Endothelial cell of umbilical vein (primary cell): ENCODE measurements at regions not wholly inside any gene's neighbourhood (a gene's known extent, or its start where the extent isn't known, plus 50 kb on each side); places are given as distances from the start of the nearest gene placed in this dataset.
"Not testable (repeated sequence)": the region's sequence is repeated elsewhere in the genome, so short reads cannot be mapped to it uniquely, and the experiment has no call there.

Source experiments
- BruUV-seq: library from RNA; stranded (reverse); fragments of 400-500 nt; replicated peaks from 2 replicates; lab custom pipeline; 2021; lab: Mats Ljungman, UMichigan
- CTCF ChIA-PET: fragments of 300-600, 350-600 bp; sonication (Branson Sonifier 250); formaldehyde crosslinking; loops from one replicate; lab custom pipeline; 2021; ENCODE audit warnings: antibody characterized with exemption, inconsistent platforms; lab: Charles Lee
- POLR2A ChIA-PET: fragments of 300-600, 350-600 bp; sonication (Branson Sonifier 250); formaldehyde crosslinking; loops from one replicate; lab custom pipeline; 2021; ENCODE audit warnings: antibody characterized with exemption, inconsistent platforms; lab: Charles Lee
- DNase-seq: peaks from one replicate; pipeline ENCODE4 v3.0.0-alpha.2; 2011; ENCODE audit warnings: low read depth, low spot score
- FAIRE-seq: peaks from 2 replicates; lab custom pipeline; 2011; peaks lifted over from hg19 to GRCh38; lab: Jason Lieb, UNC
- H2AFZ ChIP-seq: 2 replicates; pipeline ENCODE4 v1.6.0; 2012; ENCODE audit warnings: low read depth, low read length, control low read depth, inconsistent platforms
- H3K27ac ChIP-seq: 2 replicates; pipeline ENCODE4 v1.5.1; 2011; ENCODE audit warnings: low read depth, mild to moderate bottlenecking, control low read depth, low read length, moderate library complexity; ENCODE audit not compliant: insufficient read depth
- H3K27me3 ChIP-seq, 2 experiments: 2 replicates each; pipeline versions ENCODE4 v1.6.0 to v1.6.1; 2011; ENCODE audit warnings: low read length in 2 of 2, mixed read lengths in 1 of 2; ENCODE audit not compliant: control insufficient read depth in 2 of 2, insufficient read depth in 2 of 2
- H3K36me3 ChIP-seq, 2 experiments: 2 replicates in 1 of 2; 3 replicates in 1 of 2; pipeline ENCODE4 v1.5.1; 2011; ENCODE audit warnings: low read length in 2 of 2, mild to moderate bottlenecking in 1 of 2, moderate library complexity in 1 of 2; ENCODE audit not compliant: control insufficient read depth in 2 of 2, insufficient read depth in 2 of 2; ENCODE audit errors: extremely low read depth in 1 of 2
- H3K4me1 ChIP-seq: 3 replicates; pipeline ENCODE4 v1.5.1; 2011; ENCODE audit warnings: mild to moderate bottlenecking, low read length; ENCODE audit not compliant: control insufficient read depth, insufficient read depth; ENCODE audit errors: extremely low read depth
- H3K4me2 ChIP-seq: 2 replicates; pipeline ENCODE4 v1.6.1; 2011; ENCODE audit warnings: low read length, control low read depth, mixed read lengths; ENCODE audit not compliant: insufficient read depth
- H3K4me3 ChIP-seq, 3 experiments: fragments of 200-600 bp in 1 of 3; sonication (generic), shearing (Covaris generic) in 1 of 3; replicated peaks in 1 of 3; 2 replicates each; pipeline ENCODE4 v1.5.1; 2011 to 2016; ENCODE audit warnings: control low read depth in 3 of 3, low read length in 3 of 3, mild to moderate bottlenecking in 2 of 3, inconsistent platforms in 1 of 3, low read depth in 1 of 3, moderate library complexity in 1 of 3; ENCODE audit not compliant: insufficient read depth in 1 of 3
- H3K79me2 ChIP-seq: 2 replicates; pipeline ENCODE4 v1.6.0; 2012; ENCODE audit warnings: low read length, inconsistent platforms; ENCODE audit not compliant: control insufficient read depth, insufficient read depth
- H3K9ac ChIP-seq: replicated peaks from 2 replicates; pipeline ENCODE3; 2011; ENCODE audit warnings: low read length, control low read depth; ENCODE audit not compliant: insufficient read depth; ENCODE audit errors: extremely low read depth
- H3K9me1 ChIP-seq: replicated peaks from 3 replicates; pipeline ENCODE4 v1.6.0; 2011; ENCODE audit warnings: mild to moderate bottlenecking, low read length; ENCODE audit not compliant: control insufficient read depth, insufficient read depth; ENCODE audit errors: extremely low read depth
- H3K9me3 ChIP-seq: replicated peaks from 2 replicates; pipeline ENCODE4 v1.5.1; 2012; ENCODE audit warnings: low read length, inconsistent platforms; ENCODE audit not compliant: control insufficient read depth, insufficient read depth
- H4K20me1 ChIP-seq: replicated peaks from 2 replicates; pipeline ENCODE3; 2011; ENCODE audit warnings: mild to moderate bottlenecking, low read length; ENCODE audit not compliant: control insufficient read depth, insufficient read depth; ENCODE audit errors: extremely low read depth
- EZH2 ChIP-seq: IDR thresholded peaks from 2 replicates; pipeline ENCODE4 v1.6.1; 2012; ENCODE audit warnings: borderline replicate concordance, low read depth, mild to moderate bottlenecking, moderate library complexity, low read length, inconsistent platforms; ENCODE audit not compliant: severe bottlenecking
- FOS ChIP-seq: IDR thresholded peaks from 2 replicates; pipeline ENCODE4 v1.6.1; 2011; ENCODE audit warnings: mild to moderate bottlenecking, low read length, moderate library complexity, borderline replicate concordance; ENCODE audit not compliant: insufficient read depth
- GATA2 ChIP-seq: IDR thresholded peaks from 2 replicates; pipeline ENCODE4 v1.7.0; 2011; ENCODE audit warnings: low read depth, mild to moderate bottlenecking, moderate library complexity, mixed read lengths, low read length; ENCODE audit not compliant: insufficient read length, insufficient read depth
- JUN ChIP-seq: IDR thresholded peaks from 2 replicates; pipeline ENCODE4 v1.6.1; 2011; ENCODE audit warnings: borderline replicate concordance, low read depth; ENCODE audit not compliant: insufficient read length, insufficient read depth
- MYC ChIP-seq: IDR thresholded peaks from one replicate; pipeline ENCODE4 v1.6.1; 2011; ENCODE audit warnings: mild to moderate bottlenecking, low read depth, low read length
- POLR2A ChIP-seq: IDR thresholded peaks from 2 replicates; pipeline ENCODE4 v1.6.1; 2012; ENCODE audit warnings: low read depth, mild to moderate bottlenecking, control low read depth, low read length
- POLR2AphosphoS5 ChIP-seq: IDR thresholded peaks from 2 replicates; pipeline ENCODE4 v1.6.1; 2012; ENCODE audit warnings: low read depth, mild to moderate bottlenecking, control low read depth, low read length, moderate library complexity; ENCODE audit not compliant: insufficient read depth
- dilution Hi-C: fragments of 300-500 bp; cut with MboI; formaldehyde crosslinking; loops from one replicate; pipeline ENCODE4 v1.15.0; 2019; ENCODE audit warnings: low sequenced_read_pairs; ENCODE audit not compliant: extremely low pct_ligation_motif_present
- intact Hi-C: fragments of 100-400 bp; cut with micrococcal nuclease; formaldehyde crosslinking; loops from one replicate; pipeline ENCODE4 v1.10.0; 2022
- TF ChIP-seq, protein P1 (sequence below): IDR thresholded peaks from 2 replicates; pipeline ENCODE4 v1.6.1; 2011; ENCODE audit not compliant: insufficient read depth, insufficient read length
- TF ChIP-seq, protein P2 (sequence below), 2 donors: IDR thresholded peaks; 1 replicate in 1 of 2; 2 replicates in 1 of 2; pipeline ENCODE4 v1.5.1; 2011; ENCODE audit warnings: low read length in 2 of 2, mild to moderate bottlenecking in 2 of 2, moderate library complexity in 2 of 2, control low read depth in 1 of 2, inconsistent platforms in 1 of 2, low read depth in 1 of 2; ENCODE audit not compliant: insufficient read depth in 1 of 2; ENCODE audit errors: extremely low read depth in 1 of 2

DNA sequence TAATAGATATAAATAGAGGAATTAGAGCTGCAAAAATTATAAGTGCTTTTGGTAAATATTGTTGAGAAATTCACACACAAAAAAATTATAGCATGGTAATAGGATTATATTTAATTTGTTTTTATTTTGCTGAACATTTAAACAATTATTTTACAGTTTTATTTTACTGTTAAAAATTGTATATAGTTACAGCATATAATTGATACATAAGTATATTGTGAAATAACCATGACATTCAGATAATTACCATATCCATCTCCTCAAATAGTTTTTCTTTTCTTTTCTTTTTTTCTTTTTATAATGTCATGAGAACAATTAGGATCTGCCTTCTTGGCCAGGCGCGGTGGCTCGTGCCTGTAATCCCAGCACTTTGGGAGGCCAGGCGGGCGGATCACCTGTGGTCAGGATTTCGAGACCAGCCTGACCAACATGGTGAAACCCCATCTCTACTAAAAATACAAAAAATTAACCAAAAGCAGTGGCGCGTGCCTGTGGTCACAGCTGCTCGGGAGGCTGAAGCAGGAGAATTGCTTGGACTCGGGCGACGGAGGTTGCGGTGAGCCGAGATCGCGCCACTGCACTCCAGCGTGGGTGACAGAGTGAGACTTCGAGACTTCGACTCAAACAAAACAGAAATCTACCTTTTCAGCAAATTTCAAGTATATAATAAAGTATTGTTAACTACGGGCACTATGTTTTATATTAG lies 654.2 kb downstream of the TENT5A start:
- dilution Hi-C loops: no loop called here
- H3K4me1 ChIP-seq: no peaks in the 10 kb centered on the region
- H3K4me3 ChIP-seq: no peak overlapping the region
- H3K9me1 ChIP-seq: no peaks in the 10 kb centered on the region
- ChIA-PET CTCF (no interaction called here), POLR2A (no interaction called here)
- no peak for FAIRE-seq
- no peak for DNase-seq
- no peaks in the 10 kb centered on the region for H3K27me3 ChIP-seq
- BruUV-seq: no TSS peak
- TF ChIP-seq POLR2A (no peak), FOS (no peak), JUN (no peak), POLR2AphosphoS5 (no peak), EZH2 (no peak), GATA2 (no peak), MYC (no peak)
- TF ChIP-seq, protein P1, sequence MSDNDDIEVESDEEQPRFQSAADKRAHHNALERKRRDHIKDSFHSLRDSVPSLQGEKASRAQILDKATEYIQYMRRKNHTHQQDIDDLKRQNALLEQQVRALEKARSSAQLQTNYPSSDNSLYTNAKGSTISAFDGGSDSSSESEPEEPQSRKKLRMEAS: no peak
- TF ChIP-seq, protein P2, sequence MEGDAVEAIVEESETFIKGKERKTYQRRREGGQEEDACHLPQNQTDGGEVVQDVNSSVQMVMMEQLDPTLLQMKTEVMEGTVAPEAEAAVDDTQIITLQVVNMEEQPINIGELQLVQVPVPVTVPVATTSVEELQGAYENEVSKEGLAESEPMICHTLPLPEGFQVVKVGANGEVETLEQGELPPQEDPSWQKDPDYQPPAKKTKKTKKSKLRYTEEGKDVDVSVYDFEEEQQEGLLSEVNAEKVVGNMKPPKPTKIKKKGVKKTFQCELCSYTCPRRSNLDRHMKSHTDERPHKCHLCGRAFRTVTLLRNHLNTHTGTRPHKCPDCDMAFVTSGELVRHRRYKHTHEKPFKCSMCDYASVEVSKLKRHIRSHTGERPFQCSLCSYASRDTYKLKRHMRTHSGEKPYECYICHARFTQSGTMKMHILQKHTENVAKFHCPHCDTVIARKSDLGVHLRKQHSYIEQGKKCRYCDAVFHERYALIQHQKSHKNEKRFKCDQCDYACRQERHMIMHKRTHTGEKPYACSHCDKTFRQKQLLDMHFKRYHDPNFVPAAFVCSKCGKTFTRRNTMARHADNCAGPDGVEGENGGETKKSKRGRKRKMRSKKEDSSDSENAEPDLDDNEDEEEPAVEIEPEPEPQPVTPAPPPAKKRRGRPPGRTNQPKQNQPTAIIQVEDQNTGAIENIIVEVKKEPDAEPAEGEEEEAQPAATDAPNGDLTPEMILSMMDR (IDR thresholded peaks at IDR 0.05; ENCODE audit: extremely low read depth in 1 of 2, insufficient read depth in 1 of 2, low read depth in 1 of 2, low read length in 2 of 2): no peak
- H3K36me3 ChIP-seq: no peaks in the 10 kb centered on the region
- H3K9me3 ChIP-seq: no peaks in the 10 kb centered on the region
- H3K9ac ChIP-seq: no peak overlapping the region
- no peaks in the 10 kb centered on the region for H3K79me2 ChIP-seq
- no peak overlapping the region for H3K4me2 ChIP-seq
- no peak overlapping the region for H3K27ac ChIP-seq
- no peak overlapping the region for H2AFZ ChIP-seq
- H4K20me1 ChIP-seq: no peaks in the 10 kb centered on the region
- intact Hi-C loops: no loop called here

DNA sequence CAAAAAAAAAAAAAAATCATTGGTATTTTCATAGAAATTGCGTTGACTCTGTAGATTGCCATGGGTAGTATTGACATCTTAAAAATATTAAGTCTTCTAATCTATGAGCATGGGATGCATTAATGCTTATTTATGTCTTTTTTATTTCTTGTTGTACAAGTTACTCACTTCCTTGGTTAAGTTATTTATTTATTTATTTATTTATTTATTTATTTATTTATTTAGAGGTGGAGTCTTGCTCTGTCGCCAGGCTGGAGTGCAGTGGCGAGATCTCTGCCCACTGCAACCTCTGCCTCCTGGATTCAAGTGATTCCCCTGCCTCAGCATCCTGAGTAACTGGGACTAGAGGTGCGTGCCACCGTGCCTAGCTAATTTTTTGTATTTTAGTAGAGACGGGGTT lies 656.0 kb downstream of the TENT5A start:
- H3K4me1 ChIP-seq, H3K79me2 ChIP-seq, BruUV-seq, FAIRE-seq, H3K4me3 ChIP-seq, H4K20me1 ChIP-seq, H3K4me2 ChIP-seq, dilution Hi-C loops, H2AFZ ChIP-seq, H3K9ac ChIP-seq, H3K9me1 ChIP-seq, H3K36me3 ChIP-seq, H3K27me3 ChIP-seq, H3K27ac ChIP-seq, DNase-seq, H3K9me3 ChIP-seq, intact Hi-C loops, POLR2A ChIA-PET: not testable (repeated sequence)
- CTCF ChIA-PET: interaction anchor here (1.2 kb wide), 1 partner anchor 944 kb away, joined by 3 read pairs; no protein-coding TSS in a partner anchor
